WTC11 (cell line): ENCODE measurements at regions not wholly inside any gene's neighbourhood (a gene's known extent, or its start where the extent isn't known, plus 50 kb on each side); places are given as distances from the start of the nearest gene placed in this dataset.

Experiments used
- CTCF ChIP-seq: fragments of 200-600 bp; IDR thresholded peaks from 2 replicates; pipeline ENCODE4 v1.8.0; 2022; ENCODE audit warnings: antibody characterized with exemption
- EMX1 ChIP-seq: fragments of 250-450 bp; sonication (Bioruptor Pico); IDR thresholded peaks from 2 replicates; pipeline ENCODE4 v1.8.0; 2021; ENCODE audit warnings: mild to moderate bottlenecking
- MAX ChIP-seq: sonication (generic); formaldehyde crosslinking; IDR thresholded peaks from 2 replicates; pipeline ENCODE4 v1.8.0; 2022; ENCODE audit warnings: mild to moderate bottlenecking, missing genetic modification reagents
- MXD4 ChIP-seq: fragments of 250-450 bp; sonication (Bioruptor Pico); IDR thresholded peaks from 2 replicates; pipeline ENCODE4 v1.8.0; 2021; ENCODE audit warnings: mild to moderate bottlenecking, moderate library complexity, borderline replicate concordance
- NR2C2 ChIP-seq: sonication (generic); formaldehyde crosslinking; IDR thresholded peaks from 2 replicates; pipeline ENCODE4 v1.8.0; 2022; ENCODE audit warnings: mild to moderate bottlenecking, missing genetic modification reagents
- PRDM15 ChIP-seq: sonication (generic); formaldehyde crosslinking; IDR thresholded peaks from 2 replicates; pipeline ENCODE4 v1.8.0; 2022; ENCODE audit warnings: missing genetic modification reagents
- PREB ChIP-seq: sonication (generic); formaldehyde crosslinking; IDR thresholded peaks from 2 replicates; pipeline ENCODE4 v1.8.1; 2022; ENCODE audit warnings: mild to moderate bottlenecking, missing genetic modification reagents, moderate library complexity, borderline replicate concordance
- SOX15 ChIP-seq: fragments of 250-450 bp; sonication (Bioruptor Pico); IDR thresholded peaks from 2 replicates; pipeline ENCODE4 v1.9.0; 2021; ENCODE audit warnings: mild to moderate bottlenecking
- TCF7 ChIP-seq: sonication (generic); formaldehyde crosslinking; IDR thresholded peaks from 2 replicates; pipeline ENCODE4 v1.8.0; 2022; ENCODE audit warnings: mild to moderate bottlenecking, low read depth, missing genetic modification reagents, moderate library complexity
- ZNF121 ChIP-seq: sonication (generic); formaldehyde crosslinking; IDR thresholded peaks from 2 replicates; pipeline ENCODE4 v1.8.0; 2023; ENCODE audit warnings: missing genetic modification reagents
- ZNF512 ChIP-seq: sonication (generic); formaldehyde crosslinking; IDR thresholded peaks from 2 replicates; pipeline ENCODE4 v1.8.1; 2022; ENCODE audit warnings: missing genetic modification reagents, borderline replicate concordance

GRCh38 chr13:19252381-19252780 lies 70.8 kb upstream of the TUBA3C start:
- no peak for TF ChIP-seq NR2C2 (CRISPR knock-in tag)
- TF ChIP-seq PRDM15 (CRISPR knock-in tag) = no peak
- TF ChIP-seq ZNF512 (CRISPR knock-in tag) = no peak
- no peak for TF ChIP-seq TCF7 (CRISPR knock-in tag)
- TF ChIP-seq MXD4 (CRISPR knock-in tag) = no peak
- no peak for TF ChIP-seq PREB (CRISPR knock-in tag)
- no peak for TF ChIP-seq SOX15 (CRISPR knock-in tag)
- TF ChIP-seq MAX (CRISPR knock-in tag) = no peak
- no peak for TF ChIP-seq CTCF
- no peak for TF ChIP-seq ZNF121 (CRISPR knock-in tag)
- no peak for TF ChIP-seq EMX1 (CRISPR knock-in tag)
